Embryonic facial prominence (tissue), 1 donor: ENCODE measurements at regions not wholly inside any gene's neighbourhood (a gene's known extent, or its start where the extent isn't known, plus 50 kb on each side); places are given as distances from the start of the nearest gene placed in this dataset.
"Not testable (repeated sequence)": the region's sequence is repeated elsewhere in the genome, so short reads cannot be mapped to it uniquely, and the experiment has no call there.

Source experiments
- DNase-seq: peaks from one replicate; pipeline ENCODE4 v3.0.0-alpha.2; 2016; ENCODE audit errors: extremely low spot score

DNA sequence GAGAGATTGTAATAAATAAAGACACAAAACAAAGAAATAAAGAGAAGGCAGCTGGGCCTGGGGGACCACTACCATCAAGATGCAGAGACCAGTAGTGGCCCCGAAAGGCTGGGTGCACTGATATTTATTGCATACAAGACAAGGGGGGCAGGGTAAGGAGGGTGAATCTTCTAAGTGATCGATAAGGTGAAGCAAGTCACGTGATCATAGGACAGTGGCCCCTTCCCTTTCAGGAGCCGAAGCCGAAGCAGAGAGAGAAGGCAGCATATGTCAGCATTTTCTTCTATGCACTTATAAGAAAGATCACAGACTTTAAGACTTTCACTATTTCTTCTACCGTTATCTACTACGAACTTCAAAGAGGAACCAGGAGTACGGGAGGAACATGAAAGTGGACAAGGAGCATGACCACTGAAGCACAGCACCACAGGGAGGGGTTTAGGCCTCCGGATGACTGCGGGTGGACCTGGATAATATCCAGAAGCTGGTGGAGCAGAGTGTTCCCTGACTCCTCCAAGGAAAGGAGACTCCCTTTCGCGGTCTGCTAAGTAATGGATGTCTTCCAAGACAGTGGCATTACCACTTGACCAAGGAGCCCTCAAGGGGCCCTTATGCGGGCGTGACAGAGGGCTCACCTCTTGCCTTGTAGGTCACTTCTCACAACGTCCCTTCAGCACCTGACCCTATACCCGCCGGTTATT lies 126.4 kb downstream of the RBM46 start:
- DNase-seq = not testable (repeated sequence)

DNA sequence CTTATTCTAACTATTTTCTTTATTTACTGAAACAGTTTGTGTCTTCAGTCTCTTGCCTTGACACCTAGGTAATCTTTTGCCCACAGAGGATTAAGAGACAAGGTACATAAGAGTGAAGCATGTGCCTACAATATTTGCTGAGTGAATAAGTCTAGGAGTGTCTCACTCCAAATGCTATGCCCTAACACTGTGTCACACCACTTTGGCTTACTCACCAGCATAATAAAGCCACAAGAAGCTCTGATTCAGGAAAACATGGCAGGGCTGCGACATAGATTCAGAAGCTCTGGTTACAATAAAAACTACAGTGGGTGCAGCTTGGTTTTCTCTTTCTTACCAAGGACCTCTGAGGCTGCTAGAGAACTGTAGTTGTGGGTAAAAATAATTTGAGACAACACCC lies 127.1 kb downstream of the RBM46 start:
- no peak for DNase-seq

DNA sequence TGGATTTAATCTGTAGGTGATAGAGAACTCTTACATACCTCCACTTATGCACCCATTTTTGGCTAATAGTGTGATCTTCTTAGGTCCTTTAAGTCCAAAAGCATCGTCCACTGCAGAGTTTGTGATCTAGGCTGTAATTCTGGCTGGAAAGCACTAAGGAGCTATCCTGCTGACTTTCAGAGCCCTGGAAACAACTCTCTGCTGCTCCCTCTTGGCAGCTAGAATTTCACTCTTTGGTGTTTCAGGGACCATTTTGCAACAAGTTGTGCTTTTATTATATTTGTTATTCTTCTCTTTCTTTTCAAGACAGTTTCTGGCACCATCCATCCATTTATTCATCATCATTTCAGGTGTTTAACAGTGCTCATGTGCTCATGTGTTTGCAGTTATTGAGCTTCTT lies 130.0 kb downstream of the RBM46 start:
- DNase-seq = no peak

DNA sequence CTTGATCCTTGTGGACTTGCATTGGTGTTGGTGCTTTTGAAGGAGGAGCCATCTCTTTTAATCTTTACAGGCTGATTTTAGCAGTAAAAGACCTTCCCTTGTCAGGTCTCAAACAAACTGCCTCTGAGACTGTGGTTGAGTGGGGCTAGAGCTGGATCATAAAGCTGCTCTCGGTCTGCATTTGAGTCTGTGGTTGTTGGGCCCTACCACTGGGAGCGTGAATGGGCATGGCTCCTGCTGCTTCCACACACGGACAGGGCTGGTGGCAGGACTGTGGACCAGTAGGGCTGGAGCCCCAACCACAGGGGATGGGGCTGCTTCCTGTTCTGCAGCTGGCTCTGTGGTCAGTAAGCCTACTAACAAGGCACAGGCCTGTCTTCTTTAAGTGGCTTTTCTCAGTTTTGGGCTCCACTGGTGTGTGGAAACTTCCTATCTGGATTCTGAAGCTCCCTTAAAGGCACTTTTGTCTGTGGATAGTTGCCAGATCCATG lies 130.6 kb downstream of the RBM46 start:
- DNase-seq = no peak

DNA sequence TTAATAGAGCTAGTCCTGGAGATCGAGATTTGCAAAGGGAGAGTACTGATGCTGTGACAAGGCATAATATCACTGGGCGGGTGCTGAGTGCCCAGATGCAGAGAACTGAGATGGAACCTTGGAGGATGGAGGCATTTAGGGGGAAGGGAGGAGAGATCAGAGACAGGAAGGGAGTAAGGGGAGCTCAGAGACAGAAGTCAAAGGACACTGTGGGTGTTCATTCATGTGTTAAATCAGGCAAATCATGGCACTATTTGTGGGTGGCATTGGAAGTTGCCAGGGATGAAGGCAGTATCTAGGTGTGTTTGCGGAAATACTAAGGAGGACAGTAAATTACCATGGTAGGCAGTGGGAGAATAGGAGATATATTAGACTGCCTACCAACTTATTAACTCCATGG lies 135.0 kb downstream of the RBM46 start:
- no peak for DNase-seq

DNA sequence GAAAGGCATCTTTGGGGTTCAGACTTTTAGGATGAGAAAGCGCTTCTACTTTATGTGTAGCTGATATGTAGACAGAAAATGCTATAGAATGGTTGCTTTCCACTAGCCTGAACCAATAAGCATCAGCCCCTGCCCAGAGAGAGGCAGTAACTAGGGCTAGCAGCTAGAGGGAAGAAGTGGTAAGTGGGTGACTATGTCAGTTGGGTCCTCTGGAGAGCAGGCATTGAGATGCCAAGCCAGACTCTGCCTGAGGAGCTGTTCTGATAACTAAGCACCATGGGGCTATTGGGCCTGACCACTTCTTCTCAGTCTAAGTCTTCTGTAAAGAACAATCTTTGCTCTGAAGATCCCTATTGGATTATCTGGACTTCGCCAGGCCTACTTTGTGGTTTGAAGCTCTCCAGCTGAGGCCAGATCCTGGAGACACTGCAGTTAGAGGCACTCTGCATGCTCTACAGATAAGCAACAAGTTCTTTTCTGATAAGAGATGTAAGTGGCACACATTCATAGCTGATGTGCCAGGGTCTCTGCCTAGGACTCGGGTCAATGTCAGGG lies 146.1 kb downstream of the RBM46 start:
- no peak for DNase-seq

DNA sequence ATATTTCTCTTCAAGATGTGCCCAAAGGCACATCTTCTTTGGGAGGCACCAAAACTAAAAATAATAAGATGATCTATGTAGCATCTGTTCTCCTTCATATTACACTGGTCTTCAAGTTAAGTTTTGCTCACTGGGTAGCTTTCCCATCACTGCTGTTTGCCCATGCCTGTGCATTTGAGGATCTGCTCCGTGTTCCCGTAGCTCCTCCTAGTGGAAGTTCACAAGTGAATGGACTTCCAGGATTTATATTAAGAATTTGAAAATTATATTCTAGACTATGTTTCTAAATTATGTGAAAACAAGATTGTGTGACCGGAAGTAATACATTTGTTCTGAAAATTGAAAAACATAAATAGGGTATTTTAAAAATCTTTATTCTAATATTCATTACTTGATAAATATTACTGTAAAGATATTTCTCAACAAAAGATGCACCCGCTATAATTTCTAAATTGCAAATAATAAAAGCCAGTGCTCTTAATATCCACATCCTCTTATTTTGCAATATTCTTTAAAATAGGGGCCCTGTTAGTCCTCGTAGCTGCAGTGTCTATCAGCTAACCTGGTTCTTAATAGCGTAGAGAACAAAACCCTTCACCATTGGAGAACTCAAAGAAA lies 147.7 kb downstream of the RBM46 start:
- no peak for DNase-seq

DNA sequence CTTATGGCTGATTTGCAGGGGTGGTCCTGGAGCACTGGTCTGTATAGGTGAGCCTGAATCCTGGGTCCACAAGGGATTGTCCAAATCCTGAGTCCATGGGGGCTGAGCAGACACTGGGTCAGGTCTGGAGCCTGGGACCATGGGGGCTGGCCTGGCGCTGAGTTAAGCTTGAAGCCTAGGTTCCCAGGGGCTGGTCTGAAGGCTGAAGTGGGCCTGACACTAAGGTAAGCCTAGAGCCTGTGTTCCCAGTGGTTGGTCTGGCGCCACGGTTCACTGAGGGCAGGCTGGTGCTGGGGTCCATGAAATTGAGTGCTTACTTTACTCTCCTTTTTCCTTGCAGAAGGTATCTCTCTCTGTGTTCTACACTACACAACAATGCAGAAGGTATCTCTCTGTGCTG lies 155.8 kb downstream of the RBM46 start:
- no peak for DNase-seq

DNA sequence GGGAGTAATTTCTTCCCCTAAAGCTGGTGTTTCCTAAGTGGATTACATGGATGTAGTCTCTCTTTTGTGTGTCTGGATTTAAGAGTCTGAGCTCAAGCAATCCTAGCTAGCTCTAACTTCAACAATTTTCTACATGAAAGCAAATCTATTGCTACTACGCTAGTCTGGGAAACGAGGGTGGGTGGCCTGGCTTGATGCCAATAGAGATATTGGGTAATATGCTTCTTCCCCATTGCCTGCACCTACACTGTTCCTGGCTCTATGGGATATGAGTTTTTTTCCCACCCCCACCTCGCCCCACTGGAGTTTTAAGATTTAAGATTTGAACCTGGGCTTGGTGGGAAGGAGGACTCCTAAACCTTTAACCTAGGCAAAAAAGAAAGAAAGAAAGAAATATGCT lies 158.8 kb downstream of the RBM46 start:
- no peak for DNase-seq

DNA sequence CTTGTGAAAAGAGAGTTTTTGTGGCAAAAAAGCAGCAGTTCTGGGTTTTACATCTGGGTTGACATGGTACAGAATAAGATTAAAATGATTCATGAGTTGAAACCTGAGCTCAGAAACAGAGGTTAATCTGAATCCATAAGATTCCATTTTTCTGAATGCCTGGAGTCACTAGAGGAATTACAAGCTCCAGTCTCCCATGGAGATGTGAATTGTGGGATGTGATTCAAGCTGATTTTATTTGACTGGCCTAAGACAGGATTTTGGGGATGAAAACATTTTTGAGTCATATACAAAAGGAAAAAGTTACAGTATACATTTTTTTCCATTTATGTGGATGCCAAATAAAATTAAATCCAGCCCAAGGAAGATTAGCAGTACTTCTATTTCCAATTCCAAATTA lies 161.1 kb downstream of the RBM46 start:
- DNase-seq = peak; percentile 21

DNA sequence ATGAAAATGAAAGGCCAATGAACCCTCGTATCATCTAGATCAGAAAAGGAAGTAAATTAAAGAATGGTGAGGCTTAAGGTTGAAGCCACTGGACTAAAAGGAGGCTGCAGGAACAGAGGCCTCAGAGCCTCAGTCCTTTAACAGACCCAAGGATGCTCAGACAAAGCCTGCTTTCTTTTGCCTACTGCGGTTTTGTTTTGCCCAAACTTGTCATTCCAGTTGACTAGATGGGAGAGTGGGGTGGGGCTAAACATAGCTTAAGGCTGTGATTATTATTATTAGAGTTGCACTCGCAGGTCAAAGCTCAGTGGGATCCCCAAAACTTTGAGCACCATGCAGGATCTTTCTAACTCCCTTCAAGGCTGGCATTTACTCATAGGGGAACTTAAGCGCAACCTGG lies 163.9 kb downstream of the RBM46 start:
- no peak for DNase-seq

DNA sequence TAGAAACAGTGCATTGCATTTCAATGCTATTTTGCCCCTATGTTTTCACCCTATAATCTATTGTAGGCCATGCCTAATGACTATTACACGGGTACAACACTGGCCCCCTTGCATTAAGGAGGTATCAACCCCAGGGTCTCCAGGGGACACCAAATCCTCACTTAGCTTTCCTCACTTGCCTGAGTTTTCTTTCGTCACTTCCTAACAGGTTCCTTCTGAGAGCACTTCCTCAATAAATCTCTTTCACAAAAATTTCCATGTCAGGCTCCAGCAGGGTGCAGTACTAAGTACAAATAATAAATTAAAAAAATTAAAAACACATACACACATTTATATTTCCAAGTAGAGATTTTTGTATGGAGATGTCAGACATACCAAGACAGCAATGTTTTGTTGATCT lies 165.0 kb downstream of the RBM46 start:
- no peak for DNase-seq

DNA sequence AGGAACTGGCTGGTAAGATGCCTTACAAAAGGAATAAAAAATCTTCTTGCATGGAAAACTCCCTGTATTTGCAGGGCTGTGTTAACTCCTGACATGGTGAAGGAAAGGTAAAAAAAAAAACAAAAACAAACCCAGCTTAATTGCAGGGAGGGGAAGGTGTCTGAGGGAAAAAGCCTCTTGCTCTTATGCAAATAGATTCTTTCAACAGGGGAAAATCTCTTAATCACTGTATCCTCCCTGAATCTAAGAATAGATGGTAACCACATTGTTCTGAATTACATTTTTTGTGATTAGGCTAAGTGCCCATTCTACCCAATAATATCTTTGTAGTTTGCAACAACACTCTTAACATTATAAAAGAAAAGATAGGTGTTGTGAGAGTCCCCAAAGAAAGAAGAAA lies 172.6 kb downstream of the RBM46 start:
- DNase-seq = no peak

DNA sequence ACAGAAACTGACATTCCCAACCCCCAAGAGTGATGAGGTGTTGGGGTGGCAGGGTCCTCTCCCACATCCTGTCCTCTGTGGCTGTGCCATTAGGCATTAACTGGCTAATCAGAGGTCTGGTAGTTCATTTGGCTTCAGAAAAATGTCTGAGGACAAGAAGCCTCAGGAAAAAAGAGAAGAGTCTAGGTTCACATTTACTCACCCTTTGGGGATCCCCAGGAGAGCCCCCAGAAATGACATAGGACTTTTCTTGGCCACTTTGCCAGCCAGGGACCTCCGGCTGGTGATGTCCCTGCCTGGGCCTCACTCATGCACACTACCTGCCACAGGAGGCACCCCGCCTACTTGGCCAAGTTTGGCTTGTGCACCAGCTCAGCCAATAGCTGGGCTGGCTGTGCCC lies 173.0 kb downstream of the RBM46 start:
- no peak for DNase-seq

DNA sequence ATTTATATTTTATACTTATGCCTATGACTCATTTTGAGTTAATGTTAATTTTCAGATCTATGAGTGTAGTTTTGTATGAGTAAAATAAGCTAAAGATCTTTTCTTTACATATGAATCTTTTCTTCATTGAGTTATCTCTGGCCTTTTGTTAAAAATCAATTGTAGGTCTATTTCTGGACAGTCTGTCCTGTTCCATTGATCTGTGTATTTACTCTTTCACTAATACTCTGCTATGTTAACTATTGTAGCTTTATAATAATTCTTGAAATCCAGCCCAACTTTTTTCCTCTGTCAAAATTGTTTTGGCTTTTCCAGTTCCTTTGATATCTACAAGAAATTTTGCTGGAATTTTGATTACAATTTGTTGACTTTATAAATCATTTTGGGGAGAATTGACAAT lies 177.0 kb downstream of the RBM46 start:
- DNase-seq = no peak

DNA sequence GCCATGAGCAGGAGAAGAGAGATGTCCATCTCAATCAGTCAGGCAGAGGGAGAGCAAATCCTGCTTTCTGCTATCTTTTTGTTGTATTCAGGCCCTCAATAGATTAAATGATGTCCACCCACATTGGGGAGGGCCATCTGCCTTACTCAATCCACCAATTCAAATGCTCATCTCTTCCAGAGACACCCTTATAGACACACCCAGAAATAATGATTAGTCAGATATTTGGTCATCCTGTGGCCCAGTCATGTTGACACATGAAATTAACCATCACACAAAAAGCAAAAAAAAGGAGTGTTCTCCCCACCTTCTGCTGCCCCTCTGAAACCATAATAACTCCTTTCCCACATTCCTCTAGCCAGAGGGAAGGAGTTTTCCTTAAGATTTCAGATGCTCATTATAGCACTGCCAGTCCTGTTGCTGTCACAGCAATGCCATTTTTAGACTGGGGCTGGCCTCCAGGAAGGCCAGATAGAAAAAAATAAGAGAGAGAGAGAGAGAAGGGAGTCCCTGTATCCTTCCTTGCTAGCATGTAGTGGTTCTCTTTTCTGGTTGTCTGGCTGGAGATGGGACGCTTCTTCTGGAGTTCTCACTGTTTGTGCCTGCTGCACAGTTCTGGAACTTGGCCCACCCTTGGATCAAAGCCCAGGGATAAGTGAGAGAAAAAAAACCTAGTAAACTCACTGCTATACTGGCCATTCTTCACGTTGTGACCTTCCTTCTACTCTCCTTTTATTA lies 177.7 kb downstream of the RBM46 start:
- no peak for DNase-seq

DNA sequence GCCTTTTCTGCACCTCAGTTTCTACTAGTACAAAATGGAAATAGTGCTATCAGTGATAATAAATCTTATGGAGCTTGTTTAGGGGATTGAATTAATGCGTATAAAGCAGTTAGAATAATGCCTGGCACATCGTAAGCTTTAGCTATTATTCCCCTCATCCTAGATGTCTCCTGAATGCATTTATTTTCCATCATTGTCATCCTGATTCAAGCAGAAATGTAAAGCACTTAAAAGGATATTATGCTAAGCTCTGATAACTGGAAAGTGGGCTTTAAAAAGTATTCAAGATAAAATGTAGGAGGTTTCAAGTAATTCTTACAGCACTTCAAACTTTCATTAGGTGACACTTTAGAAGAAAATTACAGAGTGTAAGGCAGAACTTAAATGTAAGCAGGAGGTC lies 178.7 kb downstream of the RBM46 start:
- DNase-seq = no peak

DNA sequence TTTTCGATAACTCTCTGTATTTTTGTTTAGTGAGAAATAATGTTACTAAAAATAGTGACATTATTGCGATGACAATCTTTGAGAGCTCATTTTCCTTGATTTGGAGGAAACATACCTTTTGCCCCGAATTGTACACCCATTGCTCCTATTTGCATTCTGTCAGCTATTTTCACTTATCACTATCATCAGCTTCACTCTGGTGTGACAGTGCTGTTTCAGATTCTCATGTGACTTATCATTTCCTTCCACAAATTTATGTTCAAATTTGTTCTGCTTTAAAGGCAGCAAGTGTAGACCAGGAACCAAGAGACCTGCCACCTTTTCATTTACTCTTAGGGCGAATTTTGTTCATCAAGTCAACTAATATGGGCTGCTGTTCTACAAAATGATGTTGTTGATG lies 179.4 kb downstream of the RBM46 start:
- DNase-seq = no peak

DNA sequence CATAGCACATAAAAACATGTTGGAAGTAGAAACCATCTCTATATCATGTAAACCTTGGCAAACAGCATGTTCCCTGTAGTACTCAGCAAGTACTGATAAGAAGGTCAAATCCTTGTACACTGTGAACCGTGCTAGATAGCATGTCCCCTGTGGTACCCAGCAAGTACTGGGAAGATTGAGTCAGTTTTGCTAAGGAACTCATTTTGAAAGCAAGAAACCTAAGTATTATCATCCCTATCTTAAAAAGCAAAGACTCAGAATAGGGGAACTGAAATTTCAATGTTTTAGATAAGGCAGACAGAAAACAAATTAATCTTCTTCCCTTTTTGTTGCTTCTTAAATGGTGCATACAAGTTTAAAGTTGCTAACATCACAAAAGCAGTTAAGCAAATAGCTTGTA lies 180.2 kb downstream of the RBM46 start:
- DNase-seq = no peak

DNA sequence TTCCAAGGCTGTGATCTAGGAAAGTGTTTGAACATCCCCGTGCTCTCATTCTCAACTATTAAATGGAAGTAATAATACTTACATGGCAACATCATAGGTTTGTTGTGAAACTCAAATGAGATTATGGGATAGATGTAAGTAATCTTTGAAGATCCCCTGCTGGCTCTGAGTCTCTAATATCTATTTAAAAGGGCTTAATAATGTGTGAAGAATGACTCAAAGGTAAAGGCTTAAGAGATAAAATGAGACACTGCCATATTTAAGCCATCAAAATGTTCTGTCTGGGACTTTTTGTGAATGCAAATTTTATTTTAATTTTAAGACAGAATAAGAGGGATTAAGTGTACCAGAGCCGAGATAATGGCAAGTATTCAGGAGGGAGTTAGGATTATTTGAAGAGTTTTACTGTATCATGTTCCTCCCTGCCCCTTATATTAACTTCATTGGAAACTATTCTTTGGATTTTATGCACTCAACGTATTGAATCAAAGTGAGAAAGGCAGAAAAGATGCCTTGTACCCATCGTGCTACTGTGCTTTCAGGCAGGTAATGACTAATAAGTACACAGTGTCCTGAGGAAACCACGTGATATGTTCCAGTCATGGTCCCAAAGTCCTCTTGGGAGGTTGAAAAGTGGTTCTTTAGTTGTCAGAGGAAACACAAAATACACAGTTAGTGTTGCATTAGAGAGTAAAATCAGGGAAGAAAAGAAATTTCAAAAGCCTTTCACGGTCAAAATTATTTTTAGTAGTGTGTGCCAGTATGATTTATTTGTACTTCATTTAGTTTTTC lies 192.4 kb downstream of the RBM46 start:
- no peak for DNase-seq

DNA sequence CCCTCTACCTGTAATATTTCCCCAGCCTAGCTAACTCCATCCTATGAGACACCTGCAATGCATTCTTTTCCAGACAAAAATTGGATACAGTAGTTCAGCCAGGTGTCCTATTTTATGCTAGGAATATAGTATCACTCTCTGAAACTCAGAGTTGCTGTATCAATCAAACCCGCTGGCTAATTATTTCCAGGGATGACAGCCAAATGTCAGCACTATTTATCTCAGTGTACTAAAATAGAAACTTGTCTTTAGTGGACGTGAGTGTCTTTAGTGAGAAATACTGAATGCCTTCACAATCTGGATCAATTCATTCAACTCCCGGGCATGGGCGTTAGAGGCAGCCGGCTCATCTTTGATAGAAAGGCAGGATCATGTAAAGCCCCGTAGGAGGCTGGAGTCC lies 196.2 kb downstream of the RBM46 start:
- DNase-seq = no peak
